DMS114 treated with DMSO at 0.1 percent for 48 hours (cell line): ENCODE measurements at regions not wholly inside any gene's neighbourhood (a gene's known extent, or its start where the extent isn't known, plus 50 kb on each side); places are given as distances from the start of the nearest gene placed in this dataset.

Experiments used
- DNase-seq: peaks from one replicate; lab custom pipeline; 2025; ENCODE audit not compliant: unreplicated experiment; lab: John Stamatoyannopoulos, UW

GRCh38 chr3:103047640-103048039 lies 612.8 kb downstream of the ZPLD1 start:
- DNase-seq: no peak

- DNase-seq: no peak
These were observed 613.4 kb downstream of the ZPLD1 start for GRCh38 chr3:103048068-103048722.

- no peak for DNase-seq
These were observed 617.5 kb downstream of the ZPLD1 start for GRCh38 chr3:103052236-103052830.

- no peak for DNase-seq
These were observed 620.3 kb downstream of the ZPLD1 start for GRCh38 chr3:103055021-103055520.

GRCh38 chr3:103056542-103056941 lies 621.7 kb downstream of the ZPLD1 start:
- no peak for DNase-seq

- DNase-seq: no peak
These were observed 622.2 kb downstream of the ZPLD1 start for GRCh38 chr3:103057003-103057402.

GRCh38 chr3:103057487-103057886 lies 622.7 kb downstream of the ZPLD1 start:
- DNase-seq: no peak

- DNase-seq: no peak
These were observed 624.6 kb downstream of the ZPLD1 start for GRCh38 chr3:103059432-103059831.

GRCh38 chr3:103060242-103060641 lies 625.4 kb downstream of the ZPLD1 start:
- DNase-seq: no peak

GRCh38 chr3:103067963-103068362 lies 633.1 kb downstream of the ZPLD1 start:
- no peak for DNase-seq

- no peak for DNase-seq
These were observed 640.5 kb downstream of the ZPLD1 start for GRCh38 chr3:103075282-103075681.

- no peak for DNase-seq
These were observed 643.1 kb downstream of the ZPLD1 start for GRCh38 chr3:103077910-103078309.

GRCh38 chr3:103082501-103082900 lies 647.7 kb downstream of the ZPLD1 start:
- no peak for DNase-seq

GRCh38 chr3:103083848-103084631 lies 649.2 kb downstream of the ZPLD1 start:
- DNase-seq: no peak

- DNase-seq: no peak
These were observed 650.6 kb downstream of the ZPLD1 start for GRCh38 chr3:103085465-103085864.

- DNase-seq: no peak
These were observed 654.9 kb downstream of the ZPLD1 start for GRCh38 chr3:103089758-103090157.

- DNase-seq: no peak
These were observed 670.4 kb downstream of the ZPLD1 start for GRCh38 chr3:103105206-103105605.

- DNase-seq: no peak
These were observed 677.5 kb downstream of the ZPLD1 start for GRCh38 chr3:103112273-103112672.

- no peak for DNase-seq
These were observed 691.3 kb downstream of the ZPLD1 start for GRCh38 chr3:103126115-103126514.

GRCh38 chr3:103127098-103127630 lies 692.3 kb downstream of the ZPLD1 start:
- DNase-seq: no peak

GRCh38 chr3:103127737-103128136 lies 692.9 kb downstream of the ZPLD1 start:
- no peak for DNase-seq
